Breast epithelium (tissue), 3 donors: ENCODE measurements at regions not wholly inside any gene's neighbourhood (a gene's known extent, or its start where the extent isn't known, plus 50 kb on each side); places are given as distances from the start of the nearest gene placed in this dataset.

ENCODE experiments used
- POLR2A ChIP-seq: fragments of 450-650 bp; IDR thresholded peaks from one replicate; pipeline ENCODE4 v1.6.1; 2016; ENCODE audit warnings: antibody characterized with exemption, mild to moderate bottlenecking, moderate library complexity
- POLR2AphosphoS5 ChIP-seq, 3 donors: sonication (generic); formaldehyde crosslinking; IDR thresholded peaks; one replicate each; pipeline ENCODE4 v1.6.1; 2017; ENCODE audit warnings: antibody characterized with exemption in 3 of 3

DNA sequence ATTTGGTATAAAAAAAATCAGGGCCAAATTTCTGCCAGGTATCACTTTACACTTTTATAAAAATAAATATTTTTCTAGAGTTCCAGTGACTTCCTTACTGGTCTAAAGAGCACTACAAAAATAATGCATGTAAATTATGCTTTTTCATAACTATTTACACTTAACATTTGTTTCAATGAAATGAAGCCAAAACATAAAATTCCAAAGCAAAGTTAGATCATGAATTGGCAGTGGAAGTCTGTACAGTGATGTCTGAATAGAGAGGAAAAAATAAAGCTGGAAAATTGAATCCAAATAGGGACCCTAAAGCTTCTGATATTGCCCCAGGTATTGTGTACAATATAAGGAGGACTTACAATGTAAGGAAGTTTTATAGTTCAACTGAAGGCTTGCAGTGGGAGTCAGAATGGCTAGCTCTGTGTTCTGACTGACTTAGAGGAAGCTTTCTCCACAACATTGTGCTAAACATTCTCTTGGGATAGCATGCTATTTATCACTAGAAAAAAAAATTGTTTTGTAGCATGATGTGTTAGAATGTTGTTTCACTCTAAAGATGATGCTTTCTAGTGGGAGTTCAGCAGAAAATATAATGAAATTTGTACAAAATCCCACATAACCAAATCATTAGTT lies 288.2 kb upstream of the UGT8 start:
- no peak for TF ChIP-seq POLR2AphosphoS5 (IDR thresholded peaks at IDR 0.05)
- no peak for TF ChIP-seq POLR2A
